GM12865 (cell line): ENCODE measurements at regions not wholly inside any gene's neighbourhood (a gene's known extent, or its start where the extent isn't known, plus 50 kb on each side); places are given as distances from the start of the nearest gene placed in this dataset.

ENCODE experiments used
- DNase-seq: peaks from one replicate; pipeline ENCODE4 v3.0.0; 2010; ENCODE audit warnings: low read depth
- H3K4me3 ChIP-seq: 2 replicates; pipeline ENCODE4 v1.5.1; 2011; ENCODE audit warnings: mild to moderate bottlenecking, low read depth, low read length, control low read depth
- CTCF ChIP-seq: IDR thresholded peaks from 2 replicates; pipeline ENCODE4 v1.5.1; 2011; ENCODE audit warnings: low read length, control low read depth, low read depth, inconsistent platforms; ENCODE audit not compliant: insufficient read depth; ENCODE audit errors: missing control alignments

DNA sequence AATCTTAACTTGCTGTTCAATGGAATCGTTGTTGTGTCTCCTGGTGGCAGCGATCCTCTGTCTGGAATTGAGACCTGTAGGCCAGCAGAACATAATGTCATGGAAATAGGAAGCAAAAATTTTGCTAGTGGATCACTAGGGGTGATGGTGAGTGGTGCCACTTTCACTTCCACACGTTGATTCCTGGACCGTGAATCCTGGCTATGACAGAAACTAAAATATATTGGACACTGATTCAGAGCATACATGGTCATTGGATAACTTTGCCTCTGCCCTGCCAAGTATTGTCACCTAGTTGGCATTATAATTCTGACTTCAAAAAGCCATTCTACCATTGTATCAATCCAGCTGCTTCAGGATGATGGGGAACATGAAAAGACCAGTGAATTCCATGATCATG lies 353.2 kb downstream of the IRX1 start:
- H3K4me3 ChIP-seq = no peak overlapping the region
- DNase-seq = no peak
- no peak for TF ChIP-seq CTCF

GRCh38 chr5:3954199-3954598 lies 358.6 kb downstream of the IRX1 start:
- DNase-seq = no peak
- TF ChIP-seq CTCF = no peak
- H3K4me3 ChIP-seq = no peak overlapping the region

- DNase-seq = no peak
- no peak overlapping the region for H3K4me3 ChIP-seq
- no peak for TF ChIP-seq CTCF
Measured at GRCh38 chr5:3954633-3955032, 359.0 kb downstream of the IRX1 start.

DNA sequence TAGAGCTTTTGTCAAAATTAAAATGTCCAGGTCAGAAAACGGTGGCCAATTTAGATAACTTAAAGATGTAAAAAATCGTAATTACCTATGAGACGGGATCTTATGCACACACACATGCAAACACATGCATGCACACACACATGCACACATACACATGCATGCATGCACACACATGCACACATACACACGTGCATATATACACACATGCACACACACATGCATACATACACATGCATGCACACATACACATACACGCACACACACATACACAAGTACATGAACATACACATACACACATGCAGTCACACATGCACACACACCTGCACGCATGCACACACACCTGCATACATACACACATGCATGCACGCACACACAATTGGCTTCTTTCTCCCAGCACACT lies 362.0 kb downstream of the IRX1 start:
- DNase-seq = no peak
- TF ChIP-seq CTCF = no peak
- no peak overlapping the region for H3K4me3 ChIP-seq

DNA sequence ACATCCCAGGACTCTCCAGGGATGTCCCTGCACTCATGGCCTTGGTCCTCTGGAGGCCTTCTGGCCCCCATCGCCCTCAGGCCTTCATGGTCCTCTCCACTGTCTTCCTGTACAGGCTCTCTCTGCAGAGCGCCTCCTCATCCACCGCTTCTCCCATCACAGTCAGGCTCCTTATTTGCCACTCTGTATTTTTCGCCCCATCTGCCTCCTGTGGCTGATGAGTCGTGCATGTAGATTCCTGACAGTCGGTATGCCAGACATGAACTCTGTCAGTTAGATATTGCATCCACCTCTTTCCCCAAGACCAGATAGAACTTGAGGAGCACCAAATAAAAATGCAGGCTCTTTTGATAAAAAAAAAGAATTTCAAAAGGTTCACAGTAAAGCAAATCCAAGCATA lies 362.8 kb downstream of the IRX1 start:
- no peak overlapping the region for H3K4me3 ChIP-seq
- TF ChIP-seq CTCF = no peak
- no peak for DNase-seq

DNA sequence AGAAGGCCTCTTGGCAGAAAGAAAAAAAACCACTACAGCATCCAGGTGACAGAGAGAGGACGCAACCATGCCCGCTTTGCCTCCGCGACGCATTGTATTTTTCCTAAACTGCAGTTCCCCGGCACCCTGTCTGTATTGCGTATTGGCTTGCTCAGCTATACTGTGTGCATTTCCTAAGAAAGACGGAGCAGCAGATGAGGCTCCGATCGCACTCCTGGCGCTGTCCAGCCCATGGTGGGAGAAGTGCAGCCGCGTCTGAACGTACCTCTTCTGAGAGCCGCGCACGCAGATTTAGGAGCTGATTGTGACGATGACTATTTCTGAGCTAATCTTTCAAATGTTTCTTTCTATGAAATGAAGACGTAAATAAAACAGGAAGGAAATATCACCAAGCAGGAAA lies 366.5 kb downstream of the IRX1 start:
- H3K4me3 ChIP-seq = no peak overlapping the region
- DNase-seq = no peak
- no peak for TF ChIP-seq CTCF

DNA sequence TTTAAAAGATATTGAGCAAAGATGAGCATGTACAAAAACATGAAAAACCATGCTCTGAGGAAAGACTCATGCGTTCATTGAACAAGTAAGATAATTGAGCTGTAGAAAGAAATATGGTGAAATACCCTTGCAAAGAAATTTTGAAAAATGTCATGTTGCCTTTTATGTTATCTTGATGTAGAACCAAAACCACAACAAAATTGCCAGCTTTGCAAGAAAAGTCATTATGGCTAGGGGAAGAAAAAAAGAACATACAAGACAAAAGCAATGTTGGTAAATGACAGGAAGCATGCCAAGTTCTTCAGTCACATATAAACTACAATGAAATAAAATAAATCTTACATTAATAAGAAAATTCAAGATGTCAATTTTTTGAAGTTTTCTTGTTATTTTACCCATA lies 368.0 kb downstream of the IRX1 start:
- DNase-seq = no peak
- H3K4me3 ChIP-seq = no peak overlapping the region
- no peak for TF ChIP-seq CTCF
